HUES64 (cell line): ENCODE measurements at regions not wholly inside any gene's neighbourhood (a gene's known extent, or its start where the extent isn't known, plus 50 kb on each side); places are given as distances from the start of the nearest gene placed in this dataset.
"Not testable (repeated sequence)": the region's sequence is repeated elsewhere in the genome, so short reads cannot be mapped to it uniquely, and the experiment has no call there.

Source experiments
- H3K27ac ChIP-seq: 2 replicates; pipeline ENCODE4 v1.7.0; 2013; ENCODE audit warnings: low read depth, low read length, inconsistent platforms
- H3K27me3 ChIP-seq: 2 replicates; pipeline ENCODE4 v1.6.1; 2013; ENCODE audit warnings: mild to moderate bottlenecking, low read length; ENCODE audit not compliant: insufficient read depth
- H3K36me3 ChIP-seq: 2 replicates; pipeline ENCODE4 v1.6.1; 2013; ENCODE audit warnings: mild to moderate bottlenecking, low read length; ENCODE audit not compliant: insufficient read depth
- H3K4me1 ChIP-seq: 2 replicates; pipeline ENCODE4 v1.6.1; 2013; ENCODE audit warnings: mild to moderate bottlenecking, low read length, moderate library complexity; ENCODE audit not compliant: insufficient read depth
- H3K4me3 ChIP-seq: 2 replicates; pipeline ENCODE4 v1.5.1; 2013; ENCODE audit warnings: mild to moderate bottlenecking, low read length, moderate library complexity
- H3K9ac ChIP-seq: 2 replicates; pipeline ENCODE4 v1.6.1; 2013; ENCODE audit warnings: mild to moderate bottlenecking, low read depth, low read length
- H3K9me3 ChIP-seq: 2 replicates; pipeline ENCODE4 v1.6.1; 2013; ENCODE audit warnings: low read depth, low read length; ENCODE audit not compliant: insufficient read depth
- WGBS: fragments of 150-250, 120-280 bp; methylation state at CpG from one replicate; pipeline ENCODE4 v1.1.7; 2013; ENCODE audit warnings: missing lambda C conversion rate; 5-methylcytosine and 5-hydroxymethylcytosine counted together

- H3K9me3 ChIP-seq: no peaks in the 10 kb centered on the region
- H3K9ac ChIP-seq: no peak overlapping the region
- H3K27me3 ChIP-seq: no peaks in the 10 kb centered on the region
- no peak overlapping the region for H3K4me3 ChIP-seq
- no peaks in the 10 kb centered on the region for H3K36me3 ChIP-seq
- no peak overlapping the region for H3K27ac ChIP-seq
- no peaks in the 10 kb centered on the region for H3K4me1 ChIP-seq
Measured at GRCh38 chrX:28408017-28408723, 179.1 kb upstream of the IL1RAPL1 start.

DNA sequence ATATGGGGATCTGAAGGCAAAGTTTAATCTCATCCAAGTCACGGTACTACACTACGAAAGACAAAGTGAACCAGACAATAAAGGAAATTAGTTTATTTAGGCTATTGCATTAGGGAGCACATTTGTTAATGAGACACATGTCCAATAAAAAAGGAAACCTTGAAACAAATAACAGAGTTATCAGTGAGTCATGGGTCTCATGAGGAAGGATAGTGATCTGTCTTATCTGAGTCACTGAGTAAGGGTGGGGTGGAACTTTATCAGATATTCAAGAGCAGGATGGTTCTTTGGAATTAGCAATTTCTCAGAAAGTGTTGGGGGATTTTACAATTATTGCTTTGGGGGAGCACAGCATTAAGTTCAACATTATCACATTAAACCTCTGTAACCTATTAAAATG, 188.9 kb upstream of the IL1RAPL1 start:
- H3K4me3 ChIP-seq: no peak overlapping the region
- no peaks in the 10 kb centered on the region for H3K27me3 ChIP-seq
- H3K27ac ChIP-seq: no peak overlapping the region
- WGBS: 100% methylated on average over 2 of the region's 2 CpGs
- no peak overlapping the region for H3K9ac ChIP-seq
- no peaks in the 10 kb centered on the region for H3K9me3 ChIP-seq
- no peaks in the 10 kb centered on the region for H3K4me1 ChIP-seq
- no peaks in the 10 kb centered on the region for H3K36me3 ChIP-seq

DNA sequence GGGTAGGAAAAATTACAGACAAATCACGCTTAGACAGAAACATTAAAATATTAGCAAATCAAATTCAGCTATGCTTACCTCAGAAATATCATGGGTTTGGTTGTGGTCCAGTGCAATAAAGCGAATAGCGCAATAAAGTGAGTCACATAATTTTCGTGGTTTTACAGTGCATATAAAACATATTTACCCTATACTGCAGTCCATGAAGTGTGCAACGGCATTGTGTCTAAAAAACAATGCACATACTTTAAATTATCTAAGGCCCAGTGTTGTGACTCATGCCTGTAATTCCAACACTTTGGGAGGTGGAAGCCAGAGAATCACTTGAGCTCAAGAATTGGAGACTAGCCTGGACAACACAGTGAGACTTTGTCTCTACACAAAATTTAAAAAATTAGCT, 195.7 kb upstream of the IL1RAPL1 start:
- 99% methylated on average over 4 of the region's 5 CpGs for WGBS
- H3K27ac ChIP-seq: no peak overlapping the region
- no peaks in the 10 kb centered on the region for H3K36me3 ChIP-seq

DNA sequence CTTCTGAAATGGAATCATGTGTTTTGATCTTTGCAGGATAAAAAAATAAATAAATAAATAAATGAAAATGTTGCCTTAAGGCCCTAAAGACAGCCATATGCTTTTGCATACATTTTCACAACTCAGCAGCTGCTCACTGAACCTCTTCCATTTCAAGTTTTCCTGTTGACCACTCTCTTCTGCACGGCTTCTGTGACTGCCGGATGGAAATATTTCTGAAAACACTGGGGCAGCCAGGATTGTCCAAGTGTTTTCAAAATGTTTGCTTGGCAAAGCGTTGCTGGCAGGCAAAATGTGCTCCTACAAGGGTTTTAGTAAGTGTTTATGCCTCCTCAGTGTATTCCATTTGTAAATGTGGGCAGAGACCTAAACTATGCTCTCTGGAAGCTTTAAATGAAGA, 208.1 kb upstream of the IL1RAPL1 start:
- Histone ChIP-seq H3K9me3 (no peaks in the 10 kb centered on the region), H3K4me3 (no peak overlapping the region), H3K4me1 (no peaks in the 10 kb centered on the region)

More for the DNA sequence above, 195.7 kb upstream of the IL1RAPL1 start:
- Histone ChIP-seq H3K9me3 (no peaks in the 10 kb centered on the region), H3K9ac (no peak overlapping the region), H3K4me3 (no peak overlapping the region), H3K27me3 (no peaks in the 10 kb centered on the region), H3K4me1 (no peaks in the 10 kb centered on the region)

DNA sequence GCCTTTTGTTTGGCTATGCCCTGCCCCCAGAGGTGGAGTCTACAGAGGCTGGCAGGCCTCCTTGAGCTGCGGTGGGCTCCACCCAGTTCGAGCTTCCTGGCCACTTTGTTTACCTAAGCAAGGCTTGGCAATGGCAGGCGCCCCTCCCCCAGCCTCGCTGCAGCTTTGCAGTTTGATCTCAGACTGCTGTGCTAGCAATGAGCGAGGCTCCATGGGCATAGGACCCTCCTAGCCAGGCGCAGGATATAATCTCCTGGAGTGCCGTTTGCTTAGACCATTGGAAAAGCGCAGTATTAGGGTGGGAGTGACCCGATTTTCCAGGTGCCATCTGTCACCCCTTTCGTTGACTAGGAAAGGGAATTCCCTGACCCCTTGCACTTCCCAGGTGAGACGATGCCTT, 219.6 kb upstream of the IL1RAPL1 start:
- WGBS: 94% methylated on average over 11 of the region's 11 CpGs
- H3K4me3 ChIP-seq, H3K9ac ChIP-seq, H3K9me3 ChIP-seq, H3K27me3 ChIP-seq, H3K27ac ChIP-seq, H3K4me1 ChIP-seq, H3K36me3 ChIP-seq: not testable (repeated sequence)

More for the DNA sequence above, 208.1 kb upstream of the IL1RAPL1 start:
- WGBS: 100% methylated on average over 2 of the region's 3 CpGs
- no peak overlapping the region for H3K27ac ChIP-seq
- no peaks in the 10 kb centered on the region for H3K36me3 ChIP-seq
- no peaks in the 10 kb centered on the region for H3K27me3 ChIP-seq
- no peak overlapping the region for H3K9ac ChIP-seq

DNA sequence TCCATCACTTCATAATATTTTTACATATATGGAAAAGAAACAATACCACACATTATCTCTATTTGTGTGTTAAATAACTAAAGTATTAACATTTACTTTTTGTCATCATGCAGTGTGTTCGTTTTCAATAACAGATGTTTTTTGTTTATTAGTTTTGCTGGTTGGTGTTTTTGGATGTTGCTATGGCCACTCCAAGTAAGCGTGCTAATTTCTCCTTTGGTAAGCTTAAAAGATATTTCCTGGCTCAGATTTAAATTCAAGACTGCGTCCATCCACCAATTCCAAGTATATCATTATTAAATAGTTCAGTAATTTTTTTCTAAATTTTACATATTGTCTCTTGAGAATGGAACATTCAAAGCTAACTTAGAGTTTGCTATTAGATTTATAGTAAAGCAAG, 235.4 kb upstream of the IL1RAPL1 start:
- no peaks in the 10 kb centered on the region for H3K36me3 ChIP-seq
- H3K9me3 ChIP-seq: no peaks in the 10 kb centered on the region
- no peak overlapping the region for H3K27ac ChIP-seq
- 67% methylated on average over 1 of the region's 3 CpGs for WGBS
- H3K4me3 ChIP-seq: no peak overlapping the region
- H3K27me3 ChIP-seq: no peaks in the 10 kb centered on the region
- H3K4me1 ChIP-seq: no peaks in the 10 kb centered on the region
- no peak overlapping the region for H3K9ac ChIP-seq

DNA sequence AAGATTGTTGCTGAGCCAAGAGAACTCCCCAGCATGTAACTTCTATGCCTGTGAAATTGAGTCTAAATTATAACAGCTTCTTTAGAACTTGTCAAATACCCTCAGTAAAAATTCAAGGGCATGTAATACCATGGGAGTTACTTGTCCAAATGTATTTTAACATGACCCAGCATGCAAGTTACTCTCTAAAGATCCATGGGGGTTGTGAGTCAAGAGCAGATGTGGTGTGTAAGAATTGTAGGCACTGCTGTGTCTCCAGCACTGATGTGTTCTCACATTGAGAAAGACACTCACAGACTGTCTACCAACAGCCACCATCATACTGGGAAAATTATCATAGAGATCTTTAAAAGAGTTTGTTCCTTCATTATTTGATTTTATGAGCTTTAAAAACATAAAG, 237.4 kb upstream of the IL1RAPL1 start:
- no peaks in the 10 kb centered on the region for H3K4me1 ChIP-seq
- no peaks in the 10 kb centered on the region for H3K9me3 ChIP-seq
- no peak overlapping the region for H3K27ac ChIP-seq
- no peaks in the 10 kb centered on the region for H3K27me3 ChIP-seq
- no peak overlapping the region for H3K9ac ChIP-seq
- H3K4me3 ChIP-seq: no peak overlapping the region
- H3K36me3 ChIP-seq: no peaks in the 10 kb centered on the region

DNA sequence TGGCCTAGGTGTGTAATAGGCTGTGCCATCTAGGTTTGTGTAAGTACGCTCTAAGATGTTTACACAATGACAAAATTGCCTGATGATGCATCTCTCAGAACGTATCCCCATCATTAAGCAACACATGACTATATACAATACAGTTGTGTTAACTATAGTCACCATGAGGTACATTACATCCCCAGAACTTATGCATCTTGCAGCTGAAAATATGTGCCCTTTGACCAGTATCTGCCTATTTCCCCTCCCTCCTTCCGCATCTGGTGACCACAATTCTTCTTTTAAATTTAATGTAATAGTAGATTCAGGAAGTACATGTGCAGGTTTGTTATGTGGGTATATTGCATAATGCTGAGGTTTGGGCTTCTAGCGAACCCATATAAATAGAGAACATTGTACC, 239.8 kb upstream of the IL1RAPL1 start:
- Histone ChIP-seq H3K27ac (no peak overlapping the region), H3K27me3 (no peaks in the 10 kb centered on the region), H3K36me3 (no peaks in the 10 kb centered on the region), H3K9ac (no peak overlapping the region), H3K9me3 (no peaks in the 10 kb centered on the region), H3K4me1 (no peaks in the 10 kb centered on the region), H3K4me3 (no peak overlapping the region)
- 90% methylated on average over 3 of the region's 4 CpGs for WGBS

DNA sequence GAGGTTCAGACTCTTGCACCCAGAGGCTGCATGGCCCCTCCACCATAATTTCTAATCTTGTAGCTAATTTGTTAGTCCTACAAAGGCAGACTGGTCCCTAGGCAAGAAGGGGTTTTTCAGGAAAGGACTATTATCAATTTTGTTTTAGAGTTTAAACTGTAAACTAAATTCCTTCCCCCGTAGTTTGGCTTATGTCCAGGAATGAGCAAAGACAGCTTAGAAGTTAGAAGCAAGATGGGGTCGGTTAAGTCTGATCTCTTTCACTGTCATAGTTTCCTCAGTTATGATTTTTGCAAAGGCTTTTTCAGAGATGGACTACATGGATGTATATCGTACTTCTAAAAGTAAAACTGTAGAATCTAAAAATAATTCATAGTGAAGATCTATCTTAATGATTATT, 258.1 kb upstream of the IL1RAPL1 start:
- 100% methylated on average over 2 of the region's 3 CpGs for WGBS
- peaks cover 18% of the 10 kb centered on the region for H3K4me1 ChIP-seq
- H3K27me3 ChIP-seq: peaks cover 16% of the 10 kb centered on the region; the same call in 1 of the 2 replicates
- no peak overlapping the region for H3K4me3 ChIP-seq
- H3K27ac ChIP-seq: no peak overlapping the region
- no peaks in the 10 kb centered on the region for H3K9me3 ChIP-seq
- no peak overlapping the region for H3K9ac ChIP-seq
- H3K36me3 ChIP-seq: no peaks in the 10 kb centered on the region

GRCh38 chrX:28324321-28324721, 262.9 kb upstream of the IL1RAPL1 start:
- Histone ChIP-seq H3K9me3 (no peaks in the 10 kb centered on the region), H3K27ac (no peak overlapping the region), H3K4me1 (peaks cover 33% of the 10 kb centered on the region), H3K27me3 (peaks cover 31% of the 10 kb centered on the region), H3K36me3 (no peaks in the 10 kb centered on the region), H3K9ac (no peak overlapping the region), H3K4me3 (no peak overlapping the region)
- WGBS: 20% methylated on average over 4 of the region's 5 CpGs

DNA sequence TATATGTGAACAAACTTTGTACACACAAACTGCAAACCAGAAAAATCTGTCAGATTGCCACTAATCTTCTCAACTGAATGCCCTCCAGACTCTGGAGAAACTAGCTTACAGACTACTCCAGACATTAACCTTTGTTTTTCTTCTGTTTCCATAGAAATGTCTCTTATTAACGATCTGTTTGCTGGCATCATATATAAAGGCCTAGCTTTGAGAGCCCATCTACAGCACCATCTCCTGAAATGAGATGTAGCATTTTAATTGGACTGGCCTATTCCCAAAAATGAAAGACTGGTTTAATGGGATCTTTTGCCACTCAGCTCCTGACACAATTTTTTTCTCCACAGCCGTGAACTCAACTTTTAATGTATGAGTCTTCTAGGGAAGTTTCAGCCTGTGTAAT, 266.0 kb upstream of the IL1RAPL1 start:
- Histone ChIP-seq H3K4me3 (no peak overlapping the region), H3K27ac (no peak overlapping the region), H3K36me3 (no peaks in the 10 kb centered on the region), H3K9me3 (no peaks in the 10 kb centered on the region), H3K4me1 (peaks cover 28% of the 10 kb centered on the region), H3K27me3 (peaks cover 31% of the 10 kb centered on the region), H3K9ac (no peak overlapping the region)
- WGBS: 94% methylated on average over 2 of the region's 2 CpGs

GRCh38 chrX:28312965-28313364, 274.3 kb upstream of the IL1RAPL1 start:
- no peak overlapping the region for H3K9ac ChIP-seq
- no peaks in the 10 kb centered on the region for H3K4me1 ChIP-seq
- WGBS: 98% methylated on average over 3 of the region's 3 CpGs
- no peaks in the 10 kb centered on the region for H3K9me3 ChIP-seq
- H3K36me3 ChIP-seq: no peaks in the 10 kb centered on the region
- no peaks in the 10 kb centered on the region for H3K27me3 ChIP-seq
- no peak overlapping the region for H3K27ac ChIP-seq
- no peak overlapping the region for H3K4me3 ChIP-seq
